Ishikawa (cell line): ENCODE measurements at regions not wholly inside any gene's neighbourhood (a gene's known extent, or its start where the extent isn't known, plus 50 kb on each side); places are given as distances from the start of the nearest gene placed in this dataset.

Experiments used
- CEBPB ChIP-seq: IDR thresholded peaks from 2 replicates; pipeline ENCODE4 v1.6.1; 2012
- CREB1 ChIP-seq: IDR thresholded peaks from 2 replicates; pipeline ENCODE4 v1.6.1; 2012; ENCODE audit warnings: low read depth
- EGR1 ChIP-seq: IDR thresholded peaks from 2 replicates; pipeline ENCODE4 v1.6.1; 2012
- EP300 ChIP-seq: IDR thresholded peaks from 2 replicates; pipeline ENCODE4 v1.6.1; 2012; ENCODE audit warnings: borderline replicate concordance
- FOXM1 ChIP-seq: IDR thresholded peaks from 2 replicates; pipeline ENCODE4 v1.6.1; 2012; ENCODE audit warnings: low read depth, borderline replicate concordance
- MAX ChIP-seq: IDR thresholded peaks from 2 replicates; pipeline ENCODE4 v1.6.1; 2012
- NFIC ChIP-seq: IDR thresholded peaks from 2 replicates; pipeline ENCODE4 v1.6.1; 2012
- RAD21 ChIP-seq: IDR thresholded peaks from 2 replicates; pipeline ENCODE4 v1.6.1; 2012; ENCODE audit warnings: low read depth
- TAF1 ChIP-seq: IDR thresholded peaks from 2 replicates; pipeline ENCODE4 v1.6.1; 2012; ENCODE audit warnings: low read depth, mild to moderate bottlenecking
- TCF12 ChIP-seq: IDR thresholded peaks from 2 replicates; pipeline ENCODE4 v1.6.1; 2012; ENCODE audit warnings: low read depth
- TEAD4 ChIP-seq: IDR thresholded peaks from 2 replicates; pipeline ENCODE4 v1.6.1; 2012
- USF1 ChIP-seq: IDR thresholded peaks from 2 replicates; pipeline ENCODE4 v1.6.1; 2012
- YY1 ChIP-seq: IDR thresholded peaks from 2 replicates; pipeline ENCODE4 v1.6.1; 2012; ENCODE audit warnings: low read depth
- ZBTB7A ChIP-seq: IDR thresholded peaks from 2 replicates; pipeline ENCODE4 v1.6.1; 2012; ENCODE audit warnings: low read depth
- TF ChIP-seq, protein P1 (sequence below): IDR thresholded peaks from 2 replicates; pipeline ENCODE4 v1.6.1; 2012; ENCODE audit warnings: low read depth, mild to moderate bottlenecking

DNA sequence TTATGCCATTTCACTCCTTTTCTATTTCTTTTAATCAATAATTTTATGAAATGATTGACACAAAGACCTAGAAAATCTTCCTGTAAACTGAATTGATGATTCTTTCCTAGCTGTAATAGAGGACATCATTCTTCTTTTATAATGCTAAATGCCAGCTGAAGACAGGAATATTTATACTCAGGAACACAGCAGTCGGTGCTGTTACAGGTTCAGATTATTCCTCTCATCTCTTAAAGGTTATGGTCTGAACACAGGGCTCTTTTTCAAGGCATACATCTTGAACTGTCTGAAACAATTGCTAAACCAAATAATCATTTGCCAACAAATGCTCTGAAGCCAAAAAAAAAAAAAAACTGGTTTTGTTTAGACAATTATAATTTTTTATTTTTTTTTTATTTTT lies 305.0 kb upstream of the MMADHC start:
- TF ChIP-seq CREB1 (no peak), RAD21 (no peak), MAX (no peak), USF1 (no peak), YY1 (no peak), TEAD4 (no peak), EGR1 (no peak), TAF1 (no peak)

DNA sequence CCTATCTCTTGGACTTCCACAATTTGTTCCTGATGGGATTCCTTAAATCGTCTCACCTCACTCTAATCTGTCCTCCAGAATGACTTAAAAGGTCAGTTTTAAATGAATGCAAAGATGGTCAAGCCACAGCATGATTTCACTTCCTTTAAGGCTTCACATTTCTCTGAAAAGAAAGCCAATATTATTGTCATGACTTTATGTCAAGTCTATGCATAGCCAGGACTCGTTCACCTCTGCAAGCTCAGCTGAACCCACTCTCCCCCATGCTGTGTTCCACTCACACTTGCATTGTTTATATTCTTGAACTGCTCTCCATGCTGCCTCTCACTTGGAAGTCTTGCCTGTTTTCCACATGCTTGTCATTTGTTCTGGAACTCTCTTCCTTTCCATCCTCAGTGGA lies 298.4 kb upstream of the MMADHC start:
- TF ChIP-seq USF1 (no peak), MAX (no peak), FOXM1 (no peak), YY1 (no peak), TAF1 (no peak), CEBPB (no peak), RAD21 (no peak), NFIC (no peak), CREB1 (no peak), ZBTB7A (no peak), TCF12 (no peak), EGR1 (no peak), TEAD4 (no peak), EP300 (no peak)
- TF ChIP-seq, protein P1, sequence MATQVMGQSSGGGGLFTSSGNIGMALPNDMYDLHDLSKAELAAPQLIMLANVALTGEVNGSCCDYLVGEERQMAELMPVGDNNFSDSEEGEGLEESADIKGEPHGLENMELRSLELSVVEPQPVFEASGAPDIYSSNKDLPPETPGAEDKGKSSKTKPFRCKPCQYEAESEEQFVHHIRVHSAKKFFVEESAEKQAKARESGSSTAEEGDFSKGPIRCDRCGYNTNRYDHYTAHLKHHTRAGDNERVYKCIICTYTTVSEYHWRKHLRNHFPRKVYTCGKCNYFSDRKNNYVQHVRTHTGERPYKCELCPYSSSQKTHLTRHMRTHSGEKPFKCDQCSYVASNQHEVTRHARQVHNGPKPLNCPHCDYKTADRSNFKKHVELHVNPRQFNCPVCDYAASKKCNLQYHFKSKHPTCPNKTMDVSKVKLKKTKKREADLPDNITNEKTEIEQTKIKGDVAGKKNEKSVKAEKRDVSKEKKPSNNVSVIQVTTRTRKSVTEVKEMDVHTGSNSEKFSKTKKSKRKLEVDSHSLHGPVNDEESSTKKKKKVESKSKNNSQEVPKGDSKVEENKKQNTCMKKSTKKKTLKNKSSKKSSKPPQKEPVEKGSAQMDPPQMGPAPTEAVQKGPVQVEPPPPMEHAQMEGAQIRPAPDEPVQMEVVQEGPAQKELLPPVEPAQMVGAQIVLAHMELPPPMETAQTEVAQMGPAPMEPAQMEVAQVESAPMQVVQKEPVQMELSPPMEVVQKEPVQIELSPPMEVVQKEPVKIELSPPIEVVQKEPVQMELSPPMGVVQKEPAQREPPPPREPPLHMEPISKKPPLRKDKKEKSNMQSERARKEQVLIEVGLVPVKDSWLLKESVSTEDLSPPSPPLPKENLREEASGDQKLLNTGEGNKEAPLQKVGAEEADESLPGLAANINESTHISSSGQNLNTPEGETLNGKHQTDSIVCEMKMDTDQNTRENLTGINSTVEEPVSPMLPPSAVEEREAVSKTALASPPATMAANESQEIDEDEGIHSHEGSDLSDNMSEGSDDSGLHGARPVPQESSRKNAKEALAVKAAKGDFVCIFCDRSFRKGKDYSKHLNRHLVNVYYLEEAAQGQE = no peak

DNA sequence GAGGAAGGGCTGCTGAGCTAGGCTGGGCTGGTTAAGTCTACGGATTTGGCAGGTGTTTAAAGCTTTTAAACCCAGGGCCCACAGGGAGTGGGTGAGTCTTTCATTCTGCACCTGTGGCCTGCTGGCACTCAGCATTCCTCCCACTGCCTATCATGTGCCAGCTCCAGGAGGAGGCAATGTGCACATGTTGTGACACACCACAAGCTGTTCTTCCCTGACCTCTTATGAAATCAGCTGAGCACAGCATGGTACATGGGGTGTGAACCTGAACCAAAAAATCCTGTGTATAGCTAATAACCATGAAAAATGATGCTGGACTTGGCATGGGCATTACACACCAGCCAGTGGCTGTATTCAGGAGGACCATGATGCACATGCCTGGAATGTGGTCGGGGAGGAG lies 297.9 kb upstream of the MMADHC start:
- TF ChIP-seq YY1 (no peak), TEAD4 (peak; percentile 71), EGR1 (no peak), EP300 (peak; percentile 76), TAF1 (no peak), USF1 (no peak; the same call in 1 of the 2 replicates), RAD21 (0 out of 2 replicates have a peak, but pooled peaks have one; percentile 6), MAX (peak; percentile 78), CEBPB (peak; percentile 69; the same call in 1 of the 2 replicates), CREB1 (no peak), TCF12 (peak; percentile 80), ZBTB7A (no peak), NFIC (peak; percentile 67), FOXM1 (no peak)
- TF ChIP-seq, protein P1 = no peak

DNA sequence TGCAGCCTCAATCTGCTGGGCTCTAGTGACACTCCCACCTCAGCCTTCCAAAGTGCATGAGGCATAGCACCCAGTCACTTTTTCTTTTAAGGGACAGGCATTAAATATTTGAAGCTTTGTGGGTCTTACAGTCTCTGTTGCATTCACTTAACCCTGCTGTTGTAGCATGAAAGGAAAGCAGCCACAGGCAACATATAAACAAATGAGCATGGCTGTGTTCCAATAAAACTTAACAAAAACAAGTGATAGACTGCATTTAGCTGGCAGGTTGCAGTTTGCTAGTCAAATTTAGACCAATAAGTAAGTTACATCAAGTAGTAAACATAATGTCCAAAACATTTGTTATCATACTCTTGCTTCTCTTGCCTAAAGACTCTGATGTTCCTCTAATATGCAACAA lies 297.3 kb upstream of the MMADHC start:
- TF ChIP-seq ZBTB7A (no peak), EP300 (no peak), FOXM1 (no peak), TEAD4 (no peak), CREB1 (no peak), CEBPB (no peak), MAX (no peak), RAD21 (no peak)

DNA sequence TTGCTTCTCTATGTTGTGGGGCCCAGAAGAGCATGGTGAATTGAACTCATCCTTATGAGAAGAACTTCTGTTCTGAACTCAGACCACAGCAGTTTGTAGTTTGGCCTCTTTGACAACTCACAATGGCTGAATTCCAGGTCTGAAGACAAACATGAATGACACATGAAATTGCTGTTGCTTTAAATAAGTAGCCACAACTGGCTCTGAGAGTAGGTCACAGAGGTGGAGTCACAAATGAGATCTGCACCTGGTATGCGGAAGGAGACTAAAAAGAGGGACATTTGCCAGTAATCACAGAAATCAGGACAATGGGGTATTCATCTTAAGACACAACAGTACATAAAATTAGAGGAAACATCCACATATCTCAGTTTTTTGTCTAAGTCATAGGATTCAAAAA lies 290.3 kb upstream of the MMADHC start:
- no peak for TF ChIP-seq YY1
- TF ChIP-seq NFIC = peak; percentile 86
- TF ChIP-seq TCF12 = peak; percentile 61; the same call in 1 of the 2 replicates
- TF ChIP-seq CEBPB = no peak
- TF ChIP-seq MAX = peak; percentile 48; the same call in 1 of the 2 replicates
- peak; percentile 34; the same call in 1 of the 2 replicates for TF ChIP-seq FOXM1
- no peak for TF ChIP-seq USF1
- TF ChIP-seq EP300 = peak; percentile 71; the same call in 1 of the 2 replicates
- TF ChIP-seq TAF1 = no peak
- no peak for TF ChIP-seq CREB1
- TF ChIP-seq EGR1 = no peak
- TF ChIP-seq TEAD4 = peak; percentile 91
- TF ChIP-seq ZBTB7A = no peak
